ENCODE measurements at regions not wholly inside any gene's neighbourhood (a gene's known extent, or its start where the extent isn't known, plus 50 kb on each side); places are given as distances from the start of the nearest gene placed in this dataset.
"Not testable (repeated sequence)": the region's sequence is repeated elsewhere in the genome, so short reads cannot be mapped to it uniquely, and the experiment has no call there.

DNA sequence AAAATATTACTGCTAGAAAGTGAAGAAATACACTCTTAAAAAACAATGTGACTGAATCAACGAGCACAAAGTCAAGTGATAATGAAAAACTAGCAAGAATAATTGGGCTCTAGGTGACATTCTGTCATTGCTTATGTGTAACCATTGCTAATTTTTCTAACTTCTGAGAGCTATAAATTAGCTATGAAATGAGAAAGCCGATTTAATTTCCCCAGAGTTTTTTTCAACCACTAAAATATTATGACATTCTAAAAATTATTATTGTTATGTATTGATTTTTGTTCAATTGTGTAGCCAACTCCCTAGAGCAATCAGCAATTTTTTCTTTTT, 458.6 kb upstream of the ATXN8OS start:
- no peak for DNase-seq

DNA sequence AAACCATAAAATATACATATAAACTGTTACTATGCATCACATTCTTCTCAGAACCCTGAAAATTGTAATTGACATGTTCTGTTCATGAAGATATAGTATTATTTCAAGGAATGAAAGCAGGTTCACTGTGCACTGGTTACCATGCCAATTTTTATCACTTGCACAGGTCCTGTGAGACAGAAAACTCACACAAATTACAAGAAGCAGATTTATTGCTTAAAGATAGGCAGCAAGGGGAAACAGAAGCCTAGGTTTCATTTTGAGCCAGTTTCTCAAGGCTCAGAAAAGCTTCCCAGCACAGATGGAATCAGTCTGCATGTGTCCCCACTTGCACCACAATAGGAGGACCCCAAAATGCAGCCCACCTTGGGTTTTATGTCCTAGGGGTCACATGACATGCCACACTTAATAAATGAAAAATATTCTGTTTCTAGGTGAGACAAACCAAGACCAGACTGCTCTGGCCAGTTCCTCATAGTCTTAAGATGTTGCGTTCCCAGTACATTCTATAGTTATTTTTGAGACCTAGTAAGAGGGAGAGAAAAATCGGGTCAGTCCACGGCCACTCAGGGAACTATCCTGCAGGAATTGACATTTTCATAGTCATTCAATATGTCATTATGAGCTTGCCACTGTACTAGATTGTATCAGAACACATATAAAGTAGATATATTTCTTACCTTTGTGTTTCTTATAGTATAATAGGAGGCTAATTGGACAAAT, 459.1 kb upstream of the ATXN8OS start:
- no peak for DNase-seq

DNA sequence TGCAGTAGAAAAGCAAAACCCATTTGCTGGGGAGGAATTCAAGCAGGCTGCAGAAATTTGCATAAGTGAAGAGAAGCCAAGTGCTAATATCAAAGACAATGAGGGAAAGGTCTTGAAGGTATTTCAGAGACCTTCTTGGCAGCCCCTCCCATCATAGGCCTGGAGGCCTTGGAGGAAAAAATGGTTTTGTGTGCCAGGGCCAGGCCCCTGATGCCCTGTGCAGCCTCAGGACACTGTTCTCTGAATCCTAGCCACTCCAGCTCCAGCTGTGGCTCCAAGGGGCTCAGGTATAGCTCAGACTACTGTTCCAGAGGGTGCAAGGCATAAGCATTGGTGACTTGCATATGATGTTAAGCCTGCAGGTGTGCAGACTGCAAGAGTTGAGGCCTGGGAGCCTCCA, 463.2 kb upstream of the ATXN8OS start:
- DNase-seq: no peak

DNA sequence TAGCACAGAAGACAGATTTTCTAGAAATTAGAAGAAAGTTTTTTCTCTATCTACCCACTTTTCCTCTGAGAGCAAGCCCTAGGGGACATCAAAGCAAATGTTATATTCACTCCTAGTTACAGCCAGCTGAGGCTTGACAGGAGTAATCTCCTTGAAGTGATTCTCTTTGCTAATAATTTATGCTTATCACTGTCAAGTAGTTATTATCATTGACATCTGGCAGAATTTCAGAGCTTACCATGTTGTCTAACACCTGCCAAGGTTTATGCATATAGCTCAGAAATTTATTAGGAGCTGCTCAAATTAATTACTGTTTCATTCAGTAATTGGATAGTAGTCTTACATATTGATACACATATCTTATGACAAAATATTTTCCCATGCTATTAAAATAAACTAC, 465.9 kb upstream of the ATXN8OS start:
- DNase-seq: no peak

DNA sequence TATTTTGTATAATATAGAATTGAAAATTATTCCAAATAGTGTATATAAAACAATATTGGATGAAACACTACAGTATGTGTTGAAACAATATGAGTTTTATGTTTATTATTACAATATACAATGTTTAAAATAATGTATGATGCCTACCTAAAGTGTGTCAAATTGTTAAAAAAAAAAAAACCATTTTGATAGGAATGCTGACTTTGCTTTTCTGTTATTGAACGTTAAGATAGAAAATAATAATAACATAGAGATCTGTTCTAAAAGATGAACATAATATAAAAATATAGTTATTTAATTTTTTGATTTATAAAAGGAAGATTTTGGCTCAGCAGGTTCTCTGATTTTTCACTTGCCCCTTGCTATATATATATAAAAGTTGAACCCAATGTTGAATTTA, 474.6 kb upstream of the ATXN8OS start:
- no peak for DNase-seq

DNA sequence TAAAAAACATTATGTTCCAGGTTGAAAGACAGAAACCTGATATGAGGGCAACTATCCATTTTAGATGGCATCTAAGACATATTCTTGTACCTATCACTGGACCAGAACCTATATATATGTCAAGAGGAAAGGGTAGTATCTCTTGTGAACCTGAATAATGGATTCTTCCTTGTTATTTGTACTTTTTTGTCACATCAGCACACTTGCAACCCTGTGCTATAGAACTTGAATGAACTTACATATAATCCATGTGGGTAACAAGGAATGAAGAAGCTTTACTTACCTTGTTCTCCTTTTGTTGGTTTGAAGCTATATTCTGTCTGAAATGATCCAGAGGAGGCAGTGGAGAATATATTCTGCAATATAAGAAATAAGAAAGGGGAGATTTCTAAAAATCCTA, 483.7 kb upstream of the ATXN8OS start:
- DNase-seq: no peak

DNA sequence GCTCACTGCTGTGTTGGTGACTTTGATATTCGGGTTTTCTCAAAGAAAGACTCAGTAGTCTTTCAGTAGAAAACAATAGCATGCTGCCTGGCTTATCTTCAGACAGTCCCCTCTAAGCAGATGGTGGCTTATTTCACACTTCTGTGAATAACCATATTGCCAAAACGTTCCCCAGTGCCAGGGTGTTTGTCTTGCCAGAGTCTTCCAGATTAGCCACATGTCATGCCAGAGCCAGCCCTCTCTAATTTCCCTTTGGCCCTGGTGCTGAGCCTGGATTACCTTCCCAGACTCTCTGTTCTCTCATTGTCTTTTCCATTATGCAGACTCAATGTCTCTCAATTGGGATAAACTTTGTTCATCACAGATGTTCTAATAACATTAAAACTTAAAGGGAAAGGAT, 488.0 kb upstream of the ATXN8OS start:
- no peak for DNase-seq

DNA sequence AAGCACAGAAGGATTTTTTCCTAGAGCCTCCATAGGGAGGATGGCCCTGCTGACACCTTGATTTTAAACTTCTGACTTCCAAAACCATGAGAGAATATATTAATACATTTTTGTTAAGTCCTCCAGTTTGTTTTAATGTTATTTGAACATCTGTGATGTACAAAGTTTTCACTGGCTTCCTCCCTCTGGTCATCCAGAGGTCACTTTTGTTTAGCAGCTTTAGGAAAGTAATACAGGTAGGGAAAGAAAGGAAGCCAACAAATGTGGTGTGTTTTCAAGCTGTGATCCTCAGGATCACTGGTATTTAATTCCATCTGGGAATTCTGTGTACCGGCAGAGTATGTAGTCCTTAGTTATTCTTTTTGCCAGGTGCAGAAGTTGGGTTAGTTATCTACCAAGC, 488.8 kb upstream of the ATXN8OS start:
- DNase-seq: no peak

DNA sequence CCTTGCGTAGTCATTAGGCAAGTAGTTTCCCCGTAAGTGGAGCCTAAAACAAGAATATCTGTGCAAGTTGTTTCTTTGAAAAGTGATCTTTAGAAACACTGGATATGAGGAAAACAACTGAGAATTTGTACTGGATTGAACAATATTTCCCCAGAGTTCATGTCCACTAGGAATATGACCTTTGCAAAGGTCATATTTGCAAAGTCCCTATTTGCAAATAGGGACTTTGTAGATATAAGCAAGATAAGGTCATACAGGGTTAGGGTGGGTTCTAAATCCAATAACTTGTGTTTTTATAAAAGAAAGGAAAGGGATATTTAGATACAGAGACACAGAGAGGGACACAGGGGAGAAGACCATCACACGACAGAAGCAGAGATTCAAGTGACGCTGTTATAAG, 489.2 kb upstream of the ATXN8OS start:
- no peak for DNase-seq

DNA sequence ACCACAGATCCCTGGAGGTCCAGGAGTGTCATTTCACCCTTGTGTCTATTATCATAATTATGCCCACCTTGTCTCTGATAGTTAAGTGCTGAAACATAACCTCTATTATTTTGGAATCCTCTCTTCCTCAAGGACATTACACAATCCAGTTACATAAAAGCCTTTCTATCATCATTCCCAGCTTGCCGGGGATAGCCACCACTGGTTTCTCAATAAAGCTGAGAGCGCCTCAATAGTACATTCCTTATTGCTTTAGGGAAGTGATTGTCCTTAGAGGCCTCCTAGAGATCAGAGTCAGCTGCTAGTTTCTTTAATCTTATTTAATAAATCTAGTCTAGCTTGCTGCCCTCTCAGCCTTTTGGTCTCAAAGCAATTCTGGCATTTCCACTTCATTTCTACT, 490.0 kb upstream of the ATXN8OS start:
- DNase-seq: no peak

DNA sequence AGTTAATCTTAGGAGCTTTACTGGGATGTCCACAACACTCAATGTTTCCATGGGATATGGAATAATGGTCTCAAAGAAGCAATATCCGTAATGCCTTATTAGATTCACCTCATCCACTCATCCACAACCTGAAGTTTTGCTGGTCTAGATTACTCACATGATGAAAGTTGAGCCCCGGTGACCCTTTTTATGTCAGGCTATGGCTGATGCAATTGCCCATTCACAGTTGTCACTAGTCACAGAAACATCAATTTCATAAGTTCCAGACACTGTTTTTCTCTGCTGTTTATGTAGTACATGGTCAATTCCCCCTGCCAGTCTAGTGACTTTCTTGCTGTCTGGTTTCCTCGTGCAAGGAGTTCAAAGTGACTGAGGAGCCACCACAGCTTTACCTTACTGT, 491.2 kb upstream of the ATXN8OS start:
- no peak for DNase-seq

DNA sequence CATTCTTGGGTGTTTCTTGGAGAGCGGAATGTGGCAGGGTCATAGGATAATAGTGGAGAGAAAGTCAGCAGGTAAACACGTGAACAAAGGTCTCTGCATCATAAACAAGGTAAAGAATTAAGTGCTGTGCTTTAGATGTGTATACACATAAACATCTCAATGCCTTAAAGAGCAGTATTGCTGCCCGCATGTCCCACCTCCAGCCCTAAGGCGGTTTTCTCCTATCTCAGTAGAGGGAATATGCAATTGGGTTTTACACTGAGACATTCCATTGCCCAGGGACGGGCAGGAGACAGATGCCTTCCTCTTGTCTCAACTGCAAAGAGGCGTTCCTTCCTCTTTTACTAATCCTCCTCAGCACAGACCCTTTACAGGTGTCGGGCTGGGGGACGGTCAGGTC, 492.6 kb upstream of the ATXN8OS start:
- not testable (repeated sequence) for DNase-seq

DNA sequence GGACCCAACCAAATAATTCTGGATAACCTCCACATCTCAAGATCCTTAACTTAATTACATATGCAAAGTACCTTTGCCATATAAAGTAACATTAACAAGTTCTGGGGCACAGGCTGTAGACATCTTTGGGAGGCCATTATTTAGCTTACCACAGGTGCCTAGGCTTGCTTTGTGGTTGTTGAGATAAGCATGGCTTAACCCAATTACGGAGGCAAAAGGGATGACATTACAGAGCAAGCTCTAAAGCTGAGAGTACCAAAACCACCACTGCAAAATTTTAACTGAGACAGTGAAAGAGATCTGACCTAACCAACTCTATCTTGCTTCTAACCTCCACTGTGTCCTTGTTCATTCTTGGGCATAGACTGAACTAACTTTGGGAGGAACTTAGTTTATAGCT, 502.9 kb upstream of the ATXN8OS start:
- no peak for DNase-seq

DNA sequence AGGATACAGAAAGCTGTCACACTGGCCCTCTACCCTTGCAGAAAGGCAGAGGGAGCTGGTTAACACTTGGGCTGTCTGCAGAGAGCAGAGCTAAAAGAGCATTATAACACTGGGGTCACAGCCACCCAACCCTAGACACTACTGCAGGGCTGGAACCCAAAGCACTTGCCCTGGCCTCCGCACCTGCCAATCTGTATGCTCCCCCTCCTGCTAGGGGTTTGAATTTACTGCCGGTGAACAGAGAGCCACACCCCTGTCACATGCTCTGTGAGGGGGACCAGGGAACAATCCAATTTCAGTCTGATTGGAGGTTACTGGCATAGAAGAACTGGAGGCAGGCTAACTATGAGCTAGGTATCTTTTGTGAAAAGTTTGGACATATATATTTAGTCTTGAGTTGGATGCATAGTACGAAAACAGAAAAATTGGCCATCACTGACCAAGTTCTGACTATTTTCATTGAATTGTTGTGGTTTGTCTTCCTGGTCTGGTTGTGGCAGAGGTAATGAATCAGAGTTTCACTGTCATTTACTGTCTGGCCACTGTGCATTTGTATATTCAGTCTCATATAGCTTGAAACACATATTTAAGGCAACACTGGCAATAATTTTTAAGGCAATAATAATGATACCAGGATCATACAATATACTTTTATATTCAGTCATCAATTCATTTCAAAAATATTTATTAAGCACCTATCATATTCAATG, 504.3 kb upstream of the ATXN8OS start:
- DNase-seq: no peak

DNA sequence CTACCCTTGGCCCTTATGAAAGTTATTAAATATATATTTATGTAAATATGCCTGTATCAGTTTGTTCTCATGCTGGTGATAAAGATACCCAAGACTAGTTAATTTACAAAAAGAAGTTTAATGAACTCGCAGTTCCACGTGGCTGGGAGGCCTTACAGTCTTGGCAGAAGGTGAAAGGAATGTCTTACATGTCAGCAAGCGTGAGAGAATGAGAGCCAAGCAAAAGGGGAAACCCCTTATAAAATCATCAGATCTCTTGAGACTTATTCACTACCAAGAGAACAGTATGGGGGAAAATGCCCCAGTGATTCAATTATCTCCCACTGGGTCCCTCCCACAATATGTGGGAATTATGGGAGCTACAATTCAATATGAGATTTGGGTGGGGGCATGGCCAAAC, 506.0 kb upstream of the ATXN8OS start:
- no peak for DNase-seq

DNA sequence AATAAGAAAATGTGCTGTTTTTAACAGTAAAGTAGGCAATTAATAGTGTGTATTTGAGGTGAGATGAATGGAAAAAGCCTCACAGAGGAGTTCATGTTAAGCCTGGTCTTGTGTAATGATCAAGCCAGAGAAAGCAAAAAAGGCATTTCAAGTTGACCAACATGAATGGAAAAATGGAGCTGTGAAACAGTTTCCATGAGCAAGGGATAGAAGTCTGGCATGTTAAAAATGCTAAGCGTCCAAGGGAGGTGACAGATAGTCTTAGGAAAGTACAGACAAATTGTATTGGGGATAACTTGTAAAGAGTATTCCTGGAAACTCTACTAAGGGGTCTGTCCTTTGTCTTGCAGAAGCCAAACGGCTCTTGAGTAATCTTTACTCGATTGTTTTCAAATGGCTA, 506.8 kb upstream of the ATXN8OS start:
- DNase-seq: no peak

DNA sequence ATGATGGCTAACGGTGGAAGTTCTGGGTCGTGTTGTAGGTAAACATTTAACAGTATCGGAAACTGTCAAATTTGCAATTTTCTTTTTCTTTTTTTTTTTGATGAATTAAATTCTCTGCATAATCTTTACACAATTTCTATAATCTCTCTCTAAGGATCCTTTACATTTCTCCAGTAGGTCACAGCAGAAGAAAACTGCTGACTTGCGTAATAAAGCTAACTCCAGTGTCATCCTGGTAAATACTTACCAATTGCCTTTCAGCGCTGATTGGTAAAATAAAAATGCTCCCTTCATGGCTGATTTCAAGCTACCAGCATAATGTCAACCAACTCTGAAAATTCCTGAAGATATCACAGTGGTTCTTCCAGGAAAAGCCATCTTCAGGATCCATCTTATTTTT, 510.5 kb upstream of the ATXN8OS start:
- DNase-seq: no peak

DNA sequence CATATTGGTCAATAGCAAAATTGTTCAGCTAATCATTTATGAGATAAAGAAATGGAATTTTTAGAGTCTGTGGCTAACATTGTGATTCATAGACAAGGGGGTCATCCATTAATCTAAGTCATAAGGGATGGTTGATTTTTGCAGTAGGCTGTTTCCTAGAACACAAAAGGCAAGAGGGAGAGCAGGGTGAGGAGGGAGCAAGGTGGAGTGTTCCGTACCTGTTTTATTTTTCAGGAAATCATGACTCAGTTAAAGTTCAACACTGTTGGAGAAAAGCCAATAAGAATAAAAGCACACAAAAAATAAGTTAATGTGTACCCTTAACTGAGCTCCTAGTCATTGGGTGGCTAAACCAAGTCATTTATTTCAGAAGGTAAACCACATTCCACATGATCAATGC, 512.4 kb upstream of the ATXN8OS start:
- no peak for DNase-seq

DNA sequence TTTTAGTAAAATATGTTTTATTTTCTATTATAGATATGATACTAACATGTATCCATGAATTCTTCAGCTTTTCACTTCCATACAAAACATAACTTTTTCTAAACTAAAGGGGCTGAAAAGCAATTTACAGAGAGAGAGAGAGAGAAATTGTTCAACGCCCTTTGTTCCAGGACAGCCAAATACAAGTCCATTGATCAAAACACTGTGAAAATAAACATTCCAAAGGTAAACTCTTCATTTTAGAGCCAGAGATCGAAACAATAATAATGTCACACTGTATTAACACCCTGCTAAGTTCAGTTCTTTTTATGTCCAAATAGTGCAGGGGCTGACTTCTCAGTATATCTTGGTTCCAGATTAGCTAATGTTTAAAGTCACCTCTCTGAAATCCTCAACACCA, 516.2 kb upstream of the ATXN8OS start:
- no peak for DNase-seq

DNA sequence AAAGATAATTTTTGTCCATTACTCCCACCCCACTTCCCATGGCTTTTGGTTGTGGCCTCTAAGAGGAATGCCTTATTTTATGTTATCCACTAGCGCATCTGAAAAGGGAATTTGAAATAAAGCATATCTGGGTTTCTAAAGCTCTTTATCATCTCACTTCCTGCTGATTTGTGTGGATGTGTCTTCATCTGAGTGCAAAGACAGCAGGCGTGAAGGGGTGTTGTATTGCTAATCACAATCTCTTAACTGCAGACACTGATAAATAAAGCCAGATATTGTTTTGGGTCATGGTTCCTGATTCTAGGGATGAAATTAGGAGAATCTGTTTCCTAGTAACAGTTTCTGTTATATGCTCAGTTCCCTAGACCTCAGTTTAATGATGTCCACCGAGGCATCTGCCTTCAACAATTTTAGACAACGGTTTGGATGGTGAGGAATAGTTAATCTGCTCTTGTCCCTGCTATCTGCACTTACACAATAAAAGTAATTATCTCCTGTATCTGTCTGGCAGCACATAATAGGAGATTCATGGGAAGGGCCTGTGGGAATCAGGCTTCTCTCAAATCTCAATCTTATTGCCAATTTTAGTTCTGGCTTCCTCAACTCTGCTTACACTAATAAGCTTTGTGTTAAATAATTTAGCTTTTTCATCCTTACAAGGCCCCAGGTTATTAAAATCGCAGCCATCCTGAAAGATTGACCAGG, 517.9 kb upstream of the ATXN8OS start:
- DNase-seq: no peak

DNA sequence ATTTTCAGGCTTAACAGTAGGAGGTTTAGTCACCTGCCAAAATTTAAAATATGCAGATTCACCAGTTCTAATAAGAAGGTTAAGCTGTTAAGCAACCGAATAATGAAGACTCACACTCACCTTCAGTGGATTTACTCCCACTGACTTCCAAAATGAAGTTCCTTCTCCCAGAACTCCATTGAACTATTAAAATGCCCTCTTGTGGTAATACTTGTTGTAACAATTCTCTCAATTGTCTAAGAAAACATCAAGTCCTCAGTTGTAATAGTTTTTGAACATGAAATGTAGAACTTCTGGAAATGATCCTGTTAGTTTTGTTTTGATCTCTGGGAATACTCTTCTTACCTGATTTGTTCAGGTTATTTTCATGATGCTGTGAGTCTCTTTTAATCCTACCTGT, 522.0 kb upstream of the ATXN8OS start:
- no peak for DNase-seq

DNA sequence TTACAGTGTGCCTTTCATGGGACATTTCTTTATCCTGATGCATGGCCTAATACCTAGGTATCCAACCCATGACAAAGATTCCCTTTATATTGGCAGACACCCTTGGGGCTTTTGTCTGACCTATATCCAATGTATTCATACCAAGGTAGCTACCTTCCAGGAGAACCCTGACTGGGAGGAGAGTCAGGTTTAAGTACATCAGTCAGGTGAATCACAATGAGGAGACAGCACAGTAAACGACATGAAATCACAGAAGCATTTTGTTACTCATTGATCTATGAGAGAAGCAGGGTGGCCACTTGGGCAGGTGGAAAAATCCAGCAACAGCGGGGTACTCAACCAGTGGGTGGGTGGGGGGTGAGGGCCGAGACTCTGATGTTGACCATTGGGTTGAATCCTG, 527.4 kb upstream of the ATXN8OS start:
- DNase-seq: no peak

DNA sequence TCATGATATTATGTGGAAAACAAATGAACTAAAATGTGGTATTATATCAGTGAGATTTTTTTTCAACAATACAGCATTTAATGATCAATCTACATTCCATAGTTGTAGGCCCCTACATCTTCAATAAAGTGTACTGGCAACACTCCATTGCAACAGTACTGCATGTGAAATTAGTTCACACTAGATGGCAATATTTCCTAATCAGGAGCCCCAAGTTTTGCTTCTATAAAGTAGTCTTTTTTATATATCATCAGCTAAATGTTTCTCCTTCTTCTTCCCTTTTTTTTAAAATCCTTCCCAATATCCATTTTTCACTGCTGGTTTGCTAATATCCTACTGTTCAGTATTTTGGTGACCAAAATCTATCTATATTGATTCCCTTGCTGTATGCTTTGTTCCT, 528.3 kb upstream of the ATXN8OS start:
- DNase-seq: no peak

DNA sequence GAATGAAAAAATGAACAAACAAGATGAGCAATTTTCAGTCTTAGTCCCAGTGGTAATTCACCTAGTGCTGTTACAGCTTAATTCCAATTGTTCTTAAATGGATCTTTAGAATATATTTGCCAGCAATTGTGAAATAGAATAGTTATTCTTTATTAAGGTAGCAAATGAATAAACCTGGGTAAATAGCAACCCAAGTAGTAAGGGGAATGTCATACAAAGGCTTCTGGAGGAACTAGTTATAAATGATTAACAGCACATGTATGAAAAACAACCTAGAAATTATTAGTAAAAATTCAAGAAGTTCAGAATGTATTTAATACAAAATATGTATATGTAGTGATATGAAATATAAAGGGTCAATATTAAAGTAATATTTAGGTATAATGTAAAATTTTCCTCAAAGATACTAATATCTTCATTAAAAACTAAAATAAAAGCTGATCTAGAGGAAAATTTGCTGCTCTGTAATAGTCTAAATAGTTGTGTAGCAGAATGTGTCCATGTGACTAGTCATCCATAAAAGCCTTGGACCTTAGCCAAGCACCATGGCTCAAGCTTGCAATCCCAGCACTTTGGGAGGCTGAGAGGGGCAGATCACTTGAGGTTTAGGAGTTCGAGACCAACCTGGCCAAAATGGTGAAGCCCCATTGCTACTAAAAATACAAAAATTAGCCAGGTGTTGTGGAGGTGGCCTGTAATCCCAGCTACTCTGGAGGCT, 535.9 kb upstream of the ATXN8OS start:
- no peak for DNase-seq

Data from SHP77 treated with DMSO at 0.1 percent for 48 hours (cell line).